Activated CD4-positive, alpha-beta T cell treated with anti-CD3 and anti-CD28 coated beads, Interleukin-2, Interleukin-6, amounts not matched to agents 100 ng/mL and 50 ng/mL, durations not matched to agents 16 hours and 8 hours (primary cell): ENCODE measurements at regions not wholly inside any gene's neighbourhood (a gene's known extent, or its start where the extent isn't known, plus 50 kb on each side); places are given as distances from the start of the nearest gene placed in this dataset.
A peak's percentile ranks its signal among the peaks of the same experiment; 100 is the strongest.

Experiments
- DNase-seq: peaks from one replicate; pipeline ENCODE4 v3.0.0-alpha.2; 2020

GRCh38 chr4:137733174-137734141 lies 201.2 kb upstream of the PCDH18 start:
- peak; percentile 8 for DNase-seq

- no peak for DNase-seq
Measured at GRCh38 chr4:137722910-137723309, 190.6 kb upstream of the PCDH18 start.

DNA sequence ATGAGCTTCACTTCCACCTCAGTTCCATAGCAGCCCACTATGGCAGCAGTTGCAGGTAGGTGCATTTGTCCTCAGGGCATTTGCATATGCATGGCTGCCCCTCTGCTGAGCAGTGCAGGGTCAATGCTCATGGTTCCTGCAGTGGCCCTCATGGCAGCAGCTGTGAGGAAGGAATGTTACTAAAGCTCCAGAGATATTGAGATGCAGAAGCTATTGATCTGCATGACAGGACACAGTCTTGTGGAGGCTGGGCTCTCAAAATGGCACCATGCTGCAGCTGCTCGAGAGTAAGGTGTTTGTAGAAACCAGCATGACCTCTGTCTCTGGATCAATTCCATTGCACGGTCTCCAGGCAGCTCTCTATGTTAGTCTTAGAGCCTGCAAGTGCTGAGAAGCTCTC lies 179.2 kb upstream of the PCDH18 start:
- no peak for DNase-seq

- no peak for DNase-seq
Measured at GRCh38 chr4:137707626-137708025, 175.3 kb upstream of the PCDH18 start.

GRCh38 chr4:137707102-137707620 lies 174.9 kb upstream of the PCDH18 start:
- no peak for DNase-seq

GRCh38 chr4:137705171-137705783 lies 173.0 kb upstream of the PCDH18 start:
- no peak for DNase-seq

- no peak for DNase-seq
Measured at GRCh38 chr4:137703195-137703594, 170.9 kb upstream of the PCDH18 start.

- DNase-seq = no peak
Measured at GRCh38 chr4:137702512-137702911, 170.2 kb upstream of the PCDH18 start.

DNA sequence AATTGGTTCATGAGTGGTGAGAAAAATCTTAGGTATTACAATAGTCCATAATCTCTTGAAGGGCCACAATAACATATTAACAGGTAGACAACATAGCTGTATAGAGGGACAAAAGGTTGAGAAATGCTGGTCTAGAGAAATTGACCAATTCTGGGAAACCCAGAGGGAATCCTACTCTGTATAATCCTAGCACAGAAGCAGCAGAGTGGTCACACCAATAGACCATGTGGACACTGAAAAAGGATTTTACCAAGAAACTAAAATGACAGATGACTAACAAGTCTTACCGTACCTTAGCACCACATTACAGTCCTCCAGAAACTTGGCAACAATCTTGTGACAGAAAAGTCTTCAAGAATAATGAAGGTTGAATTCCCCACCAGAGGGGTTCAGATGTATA lies 169.1 kb upstream of the PCDH18 start:
- no peak for DNase-seq

DNA sequence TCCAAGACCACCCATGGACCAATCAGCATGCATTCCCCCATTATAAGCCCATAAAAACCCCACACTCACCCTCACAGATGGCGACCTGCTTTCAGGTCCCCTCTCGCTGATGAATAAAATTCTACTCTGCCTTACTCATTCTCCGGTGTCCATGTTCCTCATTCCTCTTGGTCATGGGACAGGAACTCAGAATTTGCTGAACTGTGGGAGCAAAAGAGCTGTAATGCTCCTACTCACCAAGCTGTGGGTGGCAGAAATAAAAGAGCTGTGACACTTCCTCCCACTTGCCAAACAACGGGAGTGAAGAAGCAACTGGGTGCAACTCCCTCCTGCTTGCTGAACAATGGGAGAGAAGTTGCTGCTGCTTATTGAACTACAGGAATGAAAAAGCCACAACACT lies 168.5 kb upstream of the PCDH18 start:
- no peak for DNase-seq

- no peak for DNase-seq
Measured at GRCh38 chr4:137700072-137700471, 167.8 kb upstream of the PCDH18 start.

GRCh38 chr4:137694138-137694537 lies 161.8 kb upstream of the PCDH18 start:
- DNase-seq = no peak

DNA sequence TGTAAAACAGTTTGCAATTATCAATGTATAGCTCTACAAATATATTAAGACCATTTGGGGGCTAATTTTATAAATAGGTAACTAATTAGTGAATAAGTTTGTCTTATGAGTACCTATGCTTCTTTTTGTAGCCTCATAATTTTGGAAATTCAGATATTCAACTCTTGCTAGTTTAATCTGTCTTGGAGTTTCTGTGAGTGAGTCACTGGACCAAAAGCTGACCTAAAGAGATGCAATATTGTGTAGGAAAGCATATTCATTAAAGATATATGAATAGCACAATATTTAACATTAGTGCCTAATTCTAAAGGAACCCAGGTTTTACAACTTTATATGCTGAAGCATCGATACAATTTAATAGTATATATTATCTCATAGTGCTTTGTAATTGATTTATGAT lies 161.3 kb upstream of the PCDH18 start:
- no peak for DNase-seq

DNA sequence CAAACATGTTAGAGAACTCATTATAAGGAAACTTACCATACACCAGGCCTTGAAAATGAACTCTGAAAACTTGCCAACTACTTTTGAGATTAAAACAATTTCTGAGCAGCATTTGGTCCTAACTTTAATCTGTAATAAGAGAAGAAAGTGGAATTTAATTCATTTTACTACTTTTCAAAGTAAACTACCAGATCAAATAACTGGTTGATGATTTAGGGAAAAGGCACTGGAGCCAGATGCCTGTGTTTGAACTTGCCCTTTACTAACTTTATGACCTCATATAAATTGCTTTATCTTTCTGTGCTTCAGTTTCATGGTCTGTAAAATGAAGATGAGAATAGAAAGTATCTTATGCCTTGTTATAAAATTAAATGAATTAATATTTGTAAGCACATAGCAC lies 159.9 kb upstream of the PCDH18 start:
- DNase-seq = no peak

DNA sequence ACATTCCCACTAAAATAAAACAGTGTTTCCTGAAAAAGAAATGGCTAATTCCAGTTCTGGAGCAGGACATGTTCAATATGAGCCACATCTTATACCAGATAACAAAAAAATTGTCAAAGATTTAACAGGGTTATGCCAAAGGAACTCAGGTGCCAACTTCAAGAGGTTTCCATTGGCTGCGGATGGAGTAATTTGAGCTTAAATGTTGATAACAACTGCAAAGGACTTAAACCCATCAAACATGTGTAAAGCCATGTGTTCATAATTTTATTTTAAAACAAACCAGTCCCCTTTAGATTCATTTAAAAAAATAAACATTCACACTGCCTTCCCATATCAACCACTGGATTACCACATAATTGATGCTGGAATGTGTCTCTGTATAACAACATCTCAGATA lies 156.4 kb upstream of the PCDH18 start:
- DNase-seq = no peak

GRCh38 chr4:137685357-137685756 lies 153.1 kb upstream of the PCDH18 start:
- no peak for DNase-seq

- DNase-seq = no peak
Measured at GRCh38 chr4:137681081-137681480, 148.8 kb upstream of the PCDH18 start.

GRCh38 chr4:137678796-137679195 lies 146.5 kb upstream of the PCDH18 start:
- DNase-seq = no peak

DNA sequence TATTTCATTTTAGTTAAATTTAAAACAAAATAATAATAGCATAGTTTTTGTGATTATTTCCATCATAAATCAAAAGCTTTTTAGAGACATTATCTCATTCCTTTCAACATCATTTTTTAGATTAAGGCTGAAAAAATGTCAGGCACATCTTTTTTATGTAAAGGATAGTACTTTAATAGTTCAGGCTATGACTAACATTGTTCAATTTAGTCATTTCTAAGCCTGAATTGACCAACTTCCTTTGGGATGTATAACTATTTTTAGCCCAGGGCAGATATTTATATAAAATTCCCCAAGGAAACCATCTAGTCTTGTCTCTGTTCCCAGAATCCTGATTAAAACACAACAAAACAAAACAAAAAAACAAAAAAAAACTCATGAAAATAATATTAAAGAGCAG lies 145.6 kb upstream of the PCDH18 start:
- DNase-seq = no peak

DNA sequence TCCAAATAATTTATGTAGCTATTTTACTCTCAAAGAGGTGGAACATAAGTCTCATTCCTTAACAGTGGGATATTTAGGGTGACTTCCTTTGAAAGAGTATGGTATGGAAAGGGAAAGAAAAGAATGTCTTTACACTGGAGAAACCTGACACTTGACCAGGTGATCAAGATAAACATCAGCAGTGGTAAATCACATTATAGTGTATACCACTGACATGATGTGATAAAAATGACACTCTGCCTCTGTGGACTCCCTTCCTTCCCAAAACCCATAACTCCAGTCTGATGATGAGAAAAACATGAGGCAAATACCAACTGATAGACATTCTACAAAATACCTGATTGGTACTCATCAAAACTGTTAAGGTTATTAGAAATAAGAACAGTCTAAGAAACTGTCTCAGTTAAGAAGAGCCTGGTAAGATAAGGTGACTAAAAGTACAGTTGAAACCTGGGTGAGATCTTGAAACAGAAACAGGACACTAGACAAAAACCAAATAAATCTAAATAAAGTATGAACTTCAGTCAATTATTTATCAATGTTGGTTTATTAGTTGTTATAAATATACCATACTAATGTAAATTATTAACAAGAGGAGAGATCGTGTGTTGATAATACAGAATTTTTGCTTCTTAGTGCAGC lies 144.2 kb upstream of the PCDH18 start:
- DNase-seq = no peak

- no peak for DNase-seq
Measured at GRCh38 chr4:137674066-137674465, 141.8 kb upstream of the PCDH18 start.

DNA sequence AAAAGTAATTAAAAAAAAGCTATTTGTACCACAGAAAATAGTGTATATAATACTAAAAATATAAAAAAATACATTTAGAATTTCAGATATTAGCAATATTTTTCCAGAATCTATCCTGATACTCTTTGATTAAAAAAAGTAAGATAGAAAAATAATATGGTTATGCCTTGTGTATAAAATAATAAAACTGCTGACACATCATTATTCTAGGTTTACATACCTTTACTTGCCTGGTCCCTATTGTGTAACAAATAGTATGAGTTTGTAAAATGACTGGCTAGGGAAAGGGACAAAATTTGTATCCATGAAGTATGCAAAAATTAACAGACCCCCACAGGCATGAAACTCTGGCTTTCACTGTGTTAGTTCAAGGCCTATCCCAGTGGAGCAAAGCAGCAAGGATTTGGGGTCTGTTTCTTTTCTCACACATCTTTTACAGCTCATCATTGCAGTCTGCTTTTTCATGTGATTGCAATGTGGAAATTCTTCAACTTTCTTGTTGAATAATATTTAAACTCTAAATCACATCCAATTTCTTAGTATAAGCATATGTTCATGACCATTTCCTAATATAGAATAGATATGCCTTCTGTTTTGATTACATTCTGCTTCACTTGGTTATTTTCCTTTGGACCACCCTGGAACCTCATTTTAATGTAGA lies 136.7 kb upstream of the PCDH18 start:
- DNase-seq = no peak

GRCh38 chr4:137664416-137664815 lies 132.1 kb upstream of the PCDH18 start:
- no peak for DNase-seq
